GM19035 (cell line): ENCODE measurements at regions not wholly inside any gene's neighbourhood (a gene's known extent, or its start where the extent isn't known, plus 50 kb on each side); places are given as distances from the start of the nearest gene placed in this dataset.
A peak's percentile ranks its signal among the peaks of the same experiment; 100 is the strongest.
"Not testable (repeated sequence)": the region's sequence is repeated elsewhere in the genome, so short reads cannot be mapped to it uniquely, and the experiment has no call there.

Experiments used
- ATAC-seq: cut with Tn5 transposase; IDR thresholded peaks from one replicate; pipeline ENCODE4 v1.9.1; 2021; ENCODE audit not compliant: unreplicated experiment

DNA sequence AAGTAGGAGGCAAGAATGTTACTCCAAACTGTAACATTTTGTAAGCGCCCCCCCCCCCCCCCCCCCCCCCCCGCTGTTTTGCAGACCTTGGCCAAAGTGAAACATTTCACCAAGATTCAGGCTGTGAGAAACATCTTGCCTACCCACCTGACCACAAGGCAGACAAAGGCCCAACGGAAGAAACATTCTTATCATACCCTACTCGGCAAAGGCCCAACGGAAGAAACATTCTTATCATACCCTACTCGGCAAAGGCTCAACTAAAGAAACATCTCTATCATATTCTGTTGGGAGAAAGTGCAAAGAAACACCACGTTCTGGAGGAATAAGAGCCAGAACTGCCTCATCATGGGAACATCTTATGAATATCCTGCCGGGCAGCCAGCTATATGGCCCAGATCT, 117.1 kb downstream of the JRKL start:
- ATAC-seq: no peak

GRCh38 chr11:96508861-96509260, 119.0 kb downstream of the JRKL start:
- ATAC-seq: no peak

GRCh38 chr11:96520939-96521338, 131.1 kb downstream of the JRKL start:
- no peak for ATAC-seq

DNA sequence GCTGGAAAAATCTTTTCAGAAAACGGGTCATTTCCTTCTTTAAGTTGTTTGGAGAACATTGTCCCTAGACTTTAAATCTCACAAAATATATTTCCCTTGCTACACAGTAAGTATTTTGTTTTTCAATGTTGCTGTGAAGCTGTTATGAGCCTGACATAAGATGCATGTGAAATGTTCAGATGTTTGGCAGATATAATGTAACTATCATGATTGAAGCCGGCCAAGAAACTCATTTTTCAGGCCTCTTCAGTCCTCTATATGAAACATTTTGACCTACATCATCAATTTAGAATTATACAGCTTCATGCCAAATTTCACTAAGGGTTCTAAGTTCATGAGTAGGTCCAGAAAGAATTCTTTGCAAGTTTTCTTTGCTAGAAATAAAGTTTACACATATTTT, 133.8 kb downstream of the JRKL start:
- no peak for ATAC-seq

DNA sequence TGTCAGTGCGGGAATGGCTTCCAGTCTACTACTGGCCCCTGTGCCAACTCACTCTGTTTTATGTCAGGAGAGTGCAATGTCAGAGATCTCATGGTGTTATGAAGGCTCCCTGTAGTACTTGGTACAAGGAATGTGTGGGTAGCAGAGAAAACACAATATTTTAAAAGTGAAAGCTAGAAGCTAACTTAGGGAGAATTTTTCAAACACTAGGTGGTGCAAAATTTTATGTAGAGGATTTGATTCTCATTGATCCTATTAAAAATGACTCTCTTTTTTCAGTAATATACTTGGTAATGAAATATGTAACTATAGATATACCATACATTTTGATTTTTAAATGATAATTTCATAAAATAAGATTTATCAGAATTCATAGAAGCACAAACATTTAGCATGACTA, 134.7 kb downstream of the JRKL start:
- no peak for ATAC-seq

GRCh38 chr11:96530473-96530872, 140.7 kb downstream of the JRKL start:
- ATAC-seq: no peak

DNA sequence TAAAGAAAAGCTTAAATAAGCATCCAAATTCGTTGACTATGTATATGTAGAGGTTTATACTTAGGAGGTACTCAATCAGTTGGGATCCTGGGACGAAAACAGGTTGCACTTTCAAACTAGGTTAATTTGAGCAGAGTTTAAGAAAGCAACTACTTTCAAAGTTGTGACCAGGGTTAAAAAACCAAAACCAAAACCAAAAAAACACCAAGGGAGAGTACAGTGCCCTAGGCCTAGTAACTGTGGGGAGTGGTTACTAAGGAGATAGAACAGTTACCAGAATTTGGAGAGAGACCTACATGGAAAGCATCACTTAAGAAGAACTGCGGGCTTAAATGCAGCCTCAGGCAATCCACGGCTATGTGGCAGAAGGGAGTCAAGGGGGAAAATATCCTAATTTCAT, 148.3 kb downstream of the JRKL start:
- ATAC-seq: peak; percentile 83

GRCh38 chr11:96538622-96539021, 148.8 kb downstream of the JRKL start:
- no peak for ATAC-seq

- no peak for ATAC-seq
Observed at GRCh38 chr11:96540875-96541274, 151.1 kb downstream of the JRKL start.

DNA sequence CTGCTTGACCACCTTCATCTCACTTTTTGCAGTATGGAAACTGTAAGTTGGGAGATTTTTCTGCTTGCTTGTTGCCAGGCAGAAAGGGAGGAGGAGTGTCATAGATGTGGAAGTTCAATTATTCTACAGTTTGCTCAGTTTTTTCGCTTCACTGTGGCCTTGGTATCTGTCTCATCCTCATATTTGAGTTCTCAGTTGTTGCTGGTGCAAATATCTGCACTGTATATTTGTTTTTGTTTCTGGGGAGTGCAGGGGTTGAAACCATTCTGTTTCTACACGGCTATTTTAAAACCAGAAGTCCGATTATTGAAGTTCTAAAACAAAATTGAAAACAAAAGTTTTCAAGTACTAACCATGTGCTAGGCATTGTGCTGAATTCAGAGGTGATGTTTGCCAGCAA, 153.4 kb downstream of the JRKL start:
- ATAC-seq: peak; percentile 43

- ATAC-seq: not testable (repeated sequence)
Observed at GRCh38 chr11:96545192-96545591, 155.4 kb downstream of the JRKL start.

GRCh38 chr11:96551136-96551535, 161.3 kb downstream of the JRKL start:
- no peak for ATAC-seq

DNA sequence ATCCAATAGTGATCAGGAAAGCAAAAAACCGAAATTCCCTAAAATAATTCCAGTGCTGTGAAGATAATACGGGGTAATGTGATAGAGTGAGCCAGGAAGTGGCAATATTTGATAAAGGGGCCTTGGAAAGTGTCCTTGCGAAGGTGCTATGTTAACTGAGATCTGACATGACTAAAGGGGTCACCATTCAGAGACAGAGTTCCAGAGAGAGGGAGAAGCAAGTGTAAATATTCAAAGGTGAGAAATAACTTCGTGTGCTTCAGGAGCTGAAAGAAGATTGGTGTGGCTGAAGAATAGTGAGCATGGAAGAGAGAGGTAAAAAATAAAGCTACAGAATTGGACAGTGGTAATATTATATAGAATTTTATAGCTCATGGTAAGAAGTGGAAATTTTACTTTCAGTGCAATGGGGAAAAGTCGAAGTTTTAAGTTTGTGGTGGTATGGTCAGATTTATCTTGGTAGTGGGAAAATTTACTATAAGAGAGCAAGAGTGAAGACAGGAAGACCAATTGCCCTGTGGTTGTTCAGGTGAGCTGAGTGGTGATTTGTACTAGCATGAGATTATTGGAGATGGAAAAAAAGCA, 164.5 kb downstream of the JRKL start:
- ATAC-seq: no peak

GRCh38 chr11:96555826-96556225, 166.0 kb downstream of the JRKL start:
- ATAC-seq: not testable (repeated sequence)

- not testable (repeated sequence) for ATAC-seq
Observed at GRCh38 chr11:96560727-96561126, 170.9 kb downstream of the JRKL start.

GRCh38 chr11:96567176-96567575, 177.4 kb downstream of the JRKL start:
- no peak for ATAC-seq

GRCh38 chr11:96567667-96568066, 177.9 kb downstream of the JRKL start:
- ATAC-seq: no peak

- ATAC-seq: no peak
Observed at GRCh38 chr11:96576383-96576782, 186.6 kb downstream of the JRKL start.

DNA sequence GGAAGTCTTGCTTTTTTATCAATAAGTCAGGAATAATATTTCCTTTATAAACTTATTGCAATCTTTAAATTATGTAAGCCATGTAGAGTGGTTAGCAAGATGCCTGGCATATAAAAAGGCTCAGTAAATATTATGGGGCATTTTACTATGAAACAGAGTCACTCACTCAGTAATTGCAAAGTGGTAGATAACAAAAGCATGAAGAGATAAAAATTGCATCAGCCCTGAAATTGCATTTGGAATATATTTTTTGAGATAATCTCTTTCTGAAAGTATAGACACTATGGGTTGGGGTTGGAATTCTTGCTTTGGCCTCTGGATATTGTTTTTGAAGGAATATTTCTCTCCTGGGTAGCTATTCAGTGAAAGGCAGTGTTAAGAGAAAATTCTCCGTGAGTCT, 188.6 kb downstream of the JRKL start:
- no peak for ATAC-seq

GRCh38 chr11:96579656-96580055, 189.8 kb downstream of the JRKL start:
- no peak for ATAC-seq

GRCh38 chr11:96580476-96581040, 190.7 kb downstream of the JRKL start:
- no peak for ATAC-seq

DNA sequence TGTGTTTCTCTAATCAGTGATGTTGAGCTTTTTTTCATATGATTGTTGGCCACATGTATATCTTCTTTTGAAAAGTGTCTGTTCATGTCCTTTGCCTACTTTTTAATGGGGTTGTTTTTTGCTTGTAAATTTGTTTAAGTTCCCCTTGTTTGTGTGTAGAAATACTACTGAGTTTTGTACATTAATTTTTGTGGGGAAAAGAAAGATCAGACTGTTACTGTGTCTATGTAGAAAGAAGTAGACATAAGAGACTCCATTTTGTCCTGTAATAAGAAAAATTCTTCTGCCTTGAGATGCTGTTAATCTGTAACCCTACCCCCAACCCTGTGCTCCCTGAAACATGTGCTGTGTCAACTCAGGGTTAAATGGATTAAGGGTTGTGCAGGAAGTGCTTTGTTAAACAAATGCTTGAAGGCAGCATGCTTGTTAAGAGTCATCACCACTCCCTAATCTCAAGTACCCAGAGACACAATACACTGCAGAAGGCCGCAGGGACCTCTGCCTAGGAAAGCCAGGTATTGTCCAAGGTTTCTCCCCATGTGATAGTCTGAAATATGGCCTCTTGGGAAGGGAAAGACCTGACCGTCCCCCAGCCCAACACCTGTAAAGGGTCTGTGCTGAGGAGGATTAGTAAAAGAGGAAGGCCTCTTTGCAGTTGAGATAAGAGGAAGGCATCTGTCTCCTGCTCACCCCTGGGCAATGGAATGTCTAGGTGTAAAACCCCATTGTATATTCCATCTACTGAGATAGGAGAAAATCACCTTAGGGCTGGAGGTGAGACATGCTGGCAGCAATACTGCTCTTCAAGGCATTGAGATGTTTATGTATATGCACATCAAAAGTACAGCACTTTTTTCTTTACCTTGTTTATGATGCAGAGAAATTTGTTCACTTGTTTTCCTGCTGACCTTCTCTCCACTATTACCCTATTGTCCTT, 196.4 kb downstream of the JRKL start:
- ATAC-seq: not testable (repeated sequence)
